Tibial nerve (tissue), 4 donors: ENCODE measurements at regions not wholly inside any gene's neighbourhood (a gene's known extent, or its start where the extent isn't known, plus 50 kb on each side); places are given as distances from the start of the nearest gene placed in this dataset.

Source experiments
- DNase-seq, 2 donors: peaks; one replicate each; pipeline ENCODE4 v3.0.0-alpha.2; 2019; ENCODE audit warnings: low spot score in 2 of 2
- H3K27ac ChIP-seq, 4 donors: fragments of 200-600 bp; sonication (generic) in 3 of 4; one replicate each; pipeline ENCODE4 v1.5.1; 2017 to 2019; ENCODE audit warnings: mild to moderate bottlenecking in 1 of 4
- H3K27me3 ChIP-seq, 2 donors: fragments of 200-600 bp; sonication (generic) in 1 of 2; one replicate each; pipeline versions ENCODE4 v1.5.1 to v1.6.0; 2017 to 2019
- H3K36me3 ChIP-seq, 3 donors: fragments of 200-600 bp; sonication (generic); one replicate each; pipeline ENCODE4 v1.5.1; 2018 to 2019
- H3K4me1 ChIP-seq, 4 donors: fragments of 200-600 bp; sonication (generic) in 3 of 4; one replicate each; pipeline ENCODE4 v1.5.1; 2017 to 2019
- H3K4me3 ChIP-seq, 4 donors: fragments of 200-600 bp; sonication (generic) in 3 of 4; one replicate each; pipeline ENCODE4 v1.5.1; 2017 to 2019; ENCODE audit warnings: mild to moderate bottlenecking in 1 of 4, moderate library complexity in 1 of 4
- H3K9me3 ChIP-seq, 4 donors: fragments of 200-600 bp; sonication (generic) in 3 of 4; one replicate each; pipeline ENCODE4 v1.5.1; 2017 to 2019
- EP300 ChIP-seq, 2 donors: sonication (generic); formaldehyde crosslinking; IDR thresholded peaks; one replicate each; pipeline ENCODE4 v1.6.1; 2017; ENCODE audit warnings: antibody characterized with exemption in 2 of 2, mild to moderate bottlenecking in 1 of 2
- POLR2A ChIP-seq, 2 donors: fragments of 450-650 bp; IDR thresholded peaks; one replicate each; pipeline ENCODE4 v1.6.1; 2017; ENCODE audit warnings: antibody characterized with exemption in 2 of 2, mild to moderate bottlenecking in 2 of 2, moderate library complexity in 2 of 2
- WGBS, 2 donors: methylation state at CpG; one replicate each; pipeline ENCODE4 v1.1.5; 2018; 5-methylcytosine and 5-hydroxymethylcytosine counted together
- TF ChIP-seq, protein P1 (sequence below), 5 experiments: fragments of 200-600 bp in 3 of 5; fragments of 450-650 bp in 2 of 5; sonication (generic) in 3 of 5; IDR thresholded peaks; one replicate each; pipeline ENCODE4 v1.5.1; 2016 to 2019; ENCODE audit warnings: antibody characterized with exemption in 5 of 5, mild to moderate bottlenecking in 3 of 5, moderate library complexity in 2 of 5

DNA sequence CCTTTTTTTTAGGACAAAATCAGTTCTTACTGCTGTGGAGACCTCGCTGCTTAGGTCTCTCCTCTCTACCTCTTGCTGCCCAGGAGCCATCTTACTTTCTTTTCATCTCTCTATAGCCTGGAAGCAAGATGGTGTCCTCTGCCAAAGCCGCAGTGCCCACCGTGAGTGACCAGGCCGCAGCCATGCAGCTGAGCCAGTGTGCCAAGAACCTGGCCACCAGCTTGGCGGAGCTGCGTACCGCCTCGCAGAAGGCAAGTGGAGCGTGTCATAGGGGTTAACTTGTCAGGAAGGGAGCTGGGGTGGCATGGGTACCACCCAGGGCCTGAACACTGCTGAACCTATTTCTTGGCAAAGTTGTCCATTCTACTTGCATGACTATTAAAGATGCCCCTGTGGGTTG is 320.3 kb upstream of the TPM1 start:
- 98 to 99% methylated on average over 6 to 9 of the region's 9 CpGs for WGBS, 2 donors
- peaks cover 0 to 89% (median 5%) of the 10 kb centered on the region in 3 donors for H3K36me3 ChIP-seq

DNA sequence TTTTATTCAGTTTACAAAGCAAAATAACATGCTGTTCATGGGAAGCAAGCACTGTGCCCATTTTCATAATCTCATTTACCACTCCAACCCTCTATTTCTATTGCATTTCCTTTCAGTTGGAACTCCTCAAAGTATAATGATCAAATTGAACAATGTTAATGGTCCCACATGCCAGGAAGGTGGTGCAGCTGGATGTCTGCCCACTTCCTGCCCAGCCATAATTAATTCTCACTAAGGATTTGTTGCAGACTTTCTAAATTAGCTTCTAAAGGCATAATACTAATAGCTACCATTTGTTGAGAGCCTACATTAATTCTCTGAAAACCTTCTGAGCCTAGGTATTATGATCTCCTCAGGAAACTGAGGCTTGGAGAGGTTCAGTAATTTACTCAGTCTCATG is 316.1 kb upstream of the TPM1 start:
- peaks cover 0 to 81% (median 0%) of the 10 kb centered on the region in 3 donors for H3K36me3 ChIP-seq
- no peaks in the 10 kb centered on the region for H3K4me1 ChIP-seq
- peaks cover 0 to 7% (median 0%) of the 10 kb centered on the region in 4 donors for H3K9me3 ChIP-seq
- TF ChIP-seq POLR2A (IDR thresholded peaks at IDR 0.05): no peak
- no peak for TF ChIP-seq EP300 (IDR thresholded peaks at IDR 0.05)
- TF ChIP-seq, protein P1, sequence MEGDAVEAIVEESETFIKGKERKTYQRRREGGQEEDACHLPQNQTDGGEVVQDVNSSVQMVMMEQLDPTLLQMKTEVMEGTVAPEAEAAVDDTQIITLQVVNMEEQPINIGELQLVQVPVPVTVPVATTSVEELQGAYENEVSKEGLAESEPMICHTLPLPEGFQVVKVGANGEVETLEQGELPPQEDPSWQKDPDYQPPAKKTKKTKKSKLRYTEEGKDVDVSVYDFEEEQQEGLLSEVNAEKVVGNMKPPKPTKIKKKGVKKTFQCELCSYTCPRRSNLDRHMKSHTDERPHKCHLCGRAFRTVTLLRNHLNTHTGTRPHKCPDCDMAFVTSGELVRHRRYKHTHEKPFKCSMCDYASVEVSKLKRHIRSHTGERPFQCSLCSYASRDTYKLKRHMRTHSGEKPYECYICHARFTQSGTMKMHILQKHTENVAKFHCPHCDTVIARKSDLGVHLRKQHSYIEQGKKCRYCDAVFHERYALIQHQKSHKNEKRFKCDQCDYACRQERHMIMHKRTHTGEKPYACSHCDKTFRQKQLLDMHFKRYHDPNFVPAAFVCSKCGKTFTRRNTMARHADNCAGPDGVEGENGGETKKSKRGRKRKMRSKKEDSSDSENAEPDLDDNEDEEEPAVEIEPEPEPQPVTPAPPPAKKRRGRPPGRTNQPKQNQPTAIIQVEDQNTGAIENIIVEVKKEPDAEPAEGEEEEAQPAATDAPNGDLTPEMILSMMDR (IDR thresholded peaks at IDR 0.05): no peak
- DNase-seq: no peak
- H3K27me3 ChIP-seq: no peaks in the 10 kb centered on the region
- H3K27ac ChIP-seq: no peak overlapping the region
- no peak overlapping the region for H3K4me3 ChIP-seq

More for the DNA sequence above, 320.3 kb upstream of the TPM1 start:
- H3K9me3 ChIP-seq: no peaks in the 10 kb centered on the region
- no peak overlapping the region for H3K4me3 ChIP-seq
- no peaks in the 10 kb centered on the region for H3K27me3 ChIP-seq
- TF ChIP-seq POLR2A (IDR thresholded peaks at IDR 0.05): no peak
- TF ChIP-seq EP300 (IDR thresholded peaks at IDR 0.05): no peak
- TF ChIP-seq, protein P1 (IDR thresholded peaks at IDR 0.05): no peak
- H3K27ac ChIP-seq: no peak overlapping the region
- H3K4me1 ChIP-seq: no peaks in the 10 kb centered on the region
- DNase-seq: no peak

DNA sequence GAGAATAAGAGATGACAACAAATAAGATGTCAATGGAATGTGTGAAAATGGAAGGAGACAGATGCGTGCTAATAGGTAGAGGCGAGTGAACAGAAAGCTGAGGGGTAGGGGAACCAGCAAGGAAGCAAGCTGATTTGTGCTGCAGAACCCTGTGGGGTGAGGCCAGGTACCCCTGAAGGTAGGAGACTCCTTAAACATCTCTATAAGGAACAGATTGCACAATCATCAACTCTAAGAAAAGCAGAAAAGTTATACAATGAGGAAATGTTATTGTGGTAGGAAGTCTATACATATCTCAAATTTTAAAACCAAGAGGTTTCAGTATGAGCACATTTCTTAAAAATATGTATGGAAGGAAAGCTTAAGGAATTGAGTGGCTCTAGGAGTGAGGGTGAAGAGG is 315.0 kb upstream of the TPM1 start:
- WGBS, 2 donors: 94 to 96% methylated on average over 2 of the region's 2 CpGs
- TF ChIP-seq, protein P1 (IDR thresholded peaks at IDR 0.05): no peak
- TF ChIP-seq POLR2A (IDR thresholded peaks at IDR 0.05): no peak
- TF ChIP-seq EP300 (IDR thresholded peaks at IDR 0.05): no peak
- no peak overlapping the region for H3K27ac ChIP-seq
- no peaks in the 10 kb centered on the region for H3K4me1 ChIP-seq
- H3K4me3 ChIP-seq: no peak overlapping the region
- H3K9me3 ChIP-seq: peaks cover 0 to 7% (median 0%) of the 10 kb centered on the region in 4 donors
- DNase-seq: no peak
- peaks cover 0 to 83% (median 0%) of the 10 kb centered on the region in 3 donors for H3K36me3 ChIP-seq
- no peaks in the 10 kb centered on the region for H3K27me3 ChIP-seq

DNA sequence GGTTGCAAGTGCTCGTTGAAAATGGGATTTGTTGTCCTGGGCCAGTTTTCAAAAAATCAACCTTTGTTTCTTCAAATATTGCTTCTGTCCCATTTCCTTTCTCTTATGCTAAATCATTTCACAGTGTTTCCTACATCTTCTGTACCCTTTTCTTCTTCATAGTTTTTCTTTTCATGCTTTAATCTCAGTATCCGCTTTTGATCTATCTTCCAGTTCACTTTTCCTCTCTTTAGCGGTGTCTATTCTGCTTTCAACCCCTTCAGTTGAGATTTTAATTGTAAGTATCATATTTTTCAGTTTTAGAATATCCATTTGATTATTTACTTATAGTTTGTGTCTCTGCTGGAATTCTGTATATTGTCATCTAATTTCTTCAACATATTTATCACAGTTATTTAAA is 311.7 kb upstream of the TPM1 start:
- no peak overlapping the region for H3K27ac ChIP-seq
- DNase-seq: no peak
- no peak overlapping the region for H3K4me3 ChIP-seq
- H3K27me3 ChIP-seq: no peaks in the 10 kb centered on the region
- peaks cover 0 to 7% (median 0%) of the 10 kb centered on the region in 4 donors for H3K9me3 ChIP-seq
- H3K36me3 ChIP-seq: peaks cover 0 to 76% (median 0%) of the 10 kb centered on the region in 3 donors
- TF ChIP-seq POLR2A (IDR thresholded peaks at IDR 0.05): no peak
- TF ChIP-seq, protein P1 (IDR thresholded peaks at IDR 0.05): no peak
- 91 to 97% methylated on average over 3 of the region's 3 CpGs for WGBS, 2 donors
- H3K4me1 ChIP-seq: no peaks in the 10 kb centered on the region

DNA sequence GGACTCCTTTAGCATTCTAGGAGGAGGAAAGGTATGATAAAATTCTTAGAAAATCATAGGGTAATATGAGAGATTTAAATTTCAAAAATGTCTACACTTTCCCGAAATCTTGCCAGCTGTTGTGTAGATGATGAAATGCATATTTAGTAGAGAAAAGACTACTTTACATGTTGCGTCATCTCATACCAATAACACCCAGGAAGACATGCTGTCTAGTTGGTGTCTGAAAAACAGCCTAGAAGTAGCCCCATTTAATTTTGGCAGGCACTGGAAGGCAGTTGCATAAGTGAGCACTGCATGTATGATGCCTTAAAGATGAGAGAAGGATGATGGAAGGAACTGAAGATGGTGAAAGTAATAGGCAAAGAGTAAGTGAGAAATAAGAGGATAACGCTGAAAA is 310.5 kb upstream of the TPM1 start:
- no peaks in the 10 kb centered on the region for H3K27me3 ChIP-seq
- peaks cover 0 to 7% (median 0%) of the 10 kb centered on the region in 4 donors for H3K9me3 ChIP-seq
- no peak overlapping the region for H3K4me3 ChIP-seq
- H3K36me3 ChIP-seq: peaks cover 0 to 69% (median 0%) of the 10 kb centered on the region in 3 donors
- TF ChIP-seq, protein P1 (IDR thresholded peaks at IDR 0.05): no peak
- DNase-seq: no peak
- WGBS, 2 donors: 94% methylated on average over 3 of the region's 3 CpGs
- no peak overlapping the region for H3K27ac ChIP-seq
- H3K4me1 ChIP-seq: no peaks in the 10 kb centered on the region
